Subcutaneous abdominal adipose tissue (tissue), 5 donors: ENCODE measurements at regions not wholly inside any gene's neighbourhood (a gene's known extent, or its start where the extent isn't known, plus 50 kb on each side); places are given as distances from the start of the nearest gene placed in this dataset.
"Not testable (repeated sequence)": the region's sequence is repeated elsewhere in the genome, so short reads cannot be mapped to it uniquely, and the experiment has no call there.

Experiments used
- H3K27ac ChIP-seq: one replicate; pipeline ENCODE4 v1.7.0; 2013; ENCODE audit warnings: low read depth, mild to moderate bottlenecking, inconsistent platforms, low read length, moderate library complexity
- H3K27me3 ChIP-seq, 5 donors: one replicate each; pipeline ENCODE4 v1.7.0; 2013; ENCODE audit warnings: low read length in 5 of 5, inconsistent platforms in 1 of 5; ENCODE audit not compliant: control insufficient read depth in 5 of 5, insufficient read depth in 4 of 5
- H3K36me3 ChIP-seq, 5 donors: one replicate each; pipeline ENCODE4 v1.7.0; 2013; ENCODE audit warnings: low read length in 5 of 5; ENCODE audit not compliant: control insufficient read depth in 5 of 5, insufficient read depth in 5 of 5
- H3K4me1 ChIP-seq, 5 donors: one replicate each; pipeline ENCODE4 v1.7.0; 2013; ENCODE audit warnings: low read length in 5 of 5, mild to moderate bottlenecking in 3 of 5, moderate library complexity in 1 of 5; ENCODE audit not compliant: control insufficient read depth in 5 of 5, insufficient read depth in 5 of 5
- H3K4me3 ChIP-seq, 5 donors: one replicate each; pipeline ENCODE4 v1.7.0; 2013; ENCODE audit warnings: low read length in 5 of 5, low read depth in 1 of 5
- H3K9ac ChIP-seq, 5 donors: one replicate each; pipeline ENCODE4 v1.7.0; 2013; ENCODE audit warnings: low read length in 5 of 5, mild to moderate bottlenecking in 4 of 5, moderate library complexity in 3 of 5
- H3K9me3 ChIP-seq, 5 donors: one replicate each; pipeline ENCODE4 v1.7.0; 2013; ENCODE audit warnings: low read length in 5 of 5; ENCODE audit not compliant: control insufficient read depth in 5 of 5
- donor health status: healthy.
- donor health status: healthy.
- donor health status: healthy.
- donor health status: healthy.
- donor health status: healthy.

GRCh38 chr5:39654715-39655114 is 229.9 kb upstream of the DAB2 start:
- Histone ChIP-seq H3K4me3 (no peak overlapping the region), H3K27me3 (no peaks in the 10 kb centered on the region), H3K4me1 (peaks cover 0 to 3% (median 0%) of the 10 kb centered on the region in 5 donors), H3K27ac (no peak overlapping the region), H3K9ac (no peak overlapping the region), H3K36me3 (no peaks in the 10 kb centered on the region), H3K9me3 (no peaks in the 10 kb centered on the region)

- H3K9me3 ChIP-seq, H3K27ac ChIP-seq, H3K36me3 ChIP-seq, H3K27me3 ChIP-seq, H3K9ac ChIP-seq, H3K4me3 ChIP-seq: not testable (repeated sequence)
- H3K4me1 ChIP-seq: peaks cover 0 to 13% (median 0%) of the 10 kb centered on the region in 5 donors
These were observed 227.7 kb upstream of the DAB2 start for GRCh38 chr5:39652481-39652880.

GRCh38 chr5:39652036-39652435 is 227.3 kb upstream of the DAB2 start:
- Histone ChIP-seq H3K27ac (no peak overlapping the region), H3K4me1 (peaks cover 0 to 13% (median 0%) of the 10 kb centered on the region in 5 donors), H3K27me3 (no peaks in the 10 kb centered on the region), H3K36me3 (no peaks in the 10 kb centered on the region), H3K9me3 (no peaks in the 10 kb centered on the region), H3K9ac (no peak overlapping the region), H3K4me3 (no peak overlapping the region)

GRCh38 chr5:39650008-39650762 is 225.4 kb upstream of the DAB2 start:
- Histone ChIP-seq H3K9me3 (no peaks in the 10 kb centered on the region), H3K4me1 (peaks cover 0 to 13% (median 0%) of the 10 kb centered on the region in 5 donors), H3K36me3 (no peaks in the 10 kb centered on the region), H3K4me3 (no peak overlapping the region), H3K27me3 (no peaks in the 10 kb centered on the region), H3K9ac (no peak overlapping the region), H3K27ac (no peak overlapping the region)

GRCh38 chr5:39648848-39649227 is 224.1 kb upstream of the DAB2 start:
- H3K9me3 ChIP-seq: no peaks in the 10 kb centered on the region
- no peak overlapping the region for H3K27ac ChIP-seq
- no peak overlapping the region for H3K9ac ChIP-seq
- no peaks in the 10 kb centered on the region for H3K27me3 ChIP-seq
- no peak overlapping the region for H3K4me3 ChIP-seq
- H3K36me3 ChIP-seq: no peaks in the 10 kb centered on the region
- peaks cover 0 to 10% (median 0%) of the 10 kb centered on the region in 5 donors for H3K4me1 ChIP-seq

- Histone ChIP-seq H3K4me1 (peaks cover 0 to 10% (median 0%) of the 10 kb centered on the region in 5 donors), H3K4me3 (no peak overlapping the region), H3K27me3 (no peaks in the 10 kb centered on the region), H3K27ac (no peak overlapping the region), H3K9ac (no peak overlapping the region), H3K36me3 (no peaks in the 10 kb centered on the region), H3K9me3 (no peaks in the 10 kb centered on the region)
These were observed 223.5 kb upstream of the DAB2 start for GRCh38 chr5:39648085-39648847.

GRCh38 chr5:39640552-39640951 is 215.8 kb upstream of the DAB2 start:
- no peaks in the 10 kb centered on the region for H3K36me3 ChIP-seq
- H3K9me3 ChIP-seq: no peaks in the 10 kb centered on the region
- H3K4me3 ChIP-seq: no peak overlapping the region
- no peak overlapping the region for H3K27ac ChIP-seq
- H3K27me3 ChIP-seq: no peaks in the 10 kb centered on the region
- H3K9ac ChIP-seq: no peak overlapping the region
- H3K4me1 ChIP-seq: no peaks in the 10 kb centered on the region

GRCh38 chr5:39639618-39640089 is 214.9 kb upstream of the DAB2 start:
- Histone ChIP-seq H3K27ac (no peak overlapping the region), H3K4me3 (no peak overlapping the region), H3K4me1 (no peaks in the 10 kb centered on the region), H3K9ac (no peak overlapping the region), H3K27me3 (no peaks in the 10 kb centered on the region), H3K36me3 (no peaks in the 10 kb centered on the region), H3K9me3 (no peaks in the 10 kb centered on the region)

GRCh38 chr5:39638813-39639212 is 214.0 kb upstream of the DAB2 start:
- no peaks in the 10 kb centered on the region for H3K36me3 ChIP-seq
- no peaks in the 10 kb centered on the region for H3K27me3 ChIP-seq

GRCh38 chr5:39633057-39633456 is 208.3 kb upstream of the DAB2 start:
- no peaks in the 10 kb centered on the region for H3K27me3 ChIP-seq
- H3K9me3 ChIP-seq: no peaks in the 10 kb centered on the region
- no peaks in the 10 kb centered on the region for H3K4me1 ChIP-seq
- no peak overlapping the region for H3K27ac ChIP-seq
- H3K4me3 ChIP-seq: no peak overlapping the region
- no peaks in the 10 kb centered on the region for H3K36me3 ChIP-seq
- no peak overlapping the region for H3K9ac ChIP-seq

More at GRCh38 chr5:39638813-39639212, 214.0 kb upstream of the DAB2 start:
- H3K9ac ChIP-seq: no peak overlapping the region
- H3K9me3 ChIP-seq: no peaks in the 10 kb centered on the region
- no peak overlapping the region for H3K27ac ChIP-seq
- H3K4me3 ChIP-seq: no peak overlapping the region
- H3K4me1 ChIP-seq: no peaks in the 10 kb centered on the region
